GM18499 (cell line): ENCODE measurements at regions not wholly inside any gene's neighbourhood (a gene's known extent, or its start where the extent isn't known, plus 50 kb on each side); places are given as distances from the start of the nearest gene placed in this dataset.
"Not testable (repeated sequence)": the region's sequence is repeated elsewhere in the genome, so short reads cannot be mapped to it uniquely, and the experiment has no call there.

Source experiments
- ATAC-seq: cut with Tn5 transposase; IDR thresholded peaks from one replicate; pipeline ENCODE4 v1.9.1; 2021; ENCODE audit warnings: moderate number of reproducible peaks; ENCODE audit not compliant: insufficient read depth, unreplicated experiment

DNA sequence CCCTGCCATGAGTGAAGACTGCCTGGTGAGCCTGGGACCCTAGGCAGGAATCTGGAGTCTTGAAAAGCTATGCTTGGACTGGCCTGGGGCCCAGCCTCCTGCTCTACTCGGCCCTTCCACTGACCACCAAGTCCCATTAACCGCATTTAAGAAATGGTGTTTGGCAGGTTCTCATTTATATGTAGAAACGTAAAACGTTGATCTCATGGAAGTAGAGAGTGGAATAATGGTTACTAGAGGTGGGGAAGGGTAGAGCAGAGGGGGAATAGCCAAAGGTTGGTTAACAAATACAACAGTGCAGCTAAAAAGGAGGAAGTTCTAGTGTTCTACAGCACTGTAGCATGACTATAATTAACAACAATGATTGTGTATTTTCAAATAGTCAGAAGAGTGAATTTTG lies 72.9 kb upstream of the EED start:
- ATAC-seq, result no peak

GRCh38 chr11:86167499-86168164 lies 76.9 kb upstream of the EED start:
- ATAC-seq, result no peak

- not testable (repeated sequence) for ATAC-seq
Observed at GRCh38 chr11:86166287-86166686, 78.3 kb upstream of the EED start.

GRCh38 chr11:86164106-86164505 lies 80.4 kb upstream of the EED start:
- ATAC-seq, result no peak

- ATAC-seq, result not testable (repeated sequence)
Observed at GRCh38 chr11:86163221-86163876, 81.2 kb upstream of the EED start.

DNA sequence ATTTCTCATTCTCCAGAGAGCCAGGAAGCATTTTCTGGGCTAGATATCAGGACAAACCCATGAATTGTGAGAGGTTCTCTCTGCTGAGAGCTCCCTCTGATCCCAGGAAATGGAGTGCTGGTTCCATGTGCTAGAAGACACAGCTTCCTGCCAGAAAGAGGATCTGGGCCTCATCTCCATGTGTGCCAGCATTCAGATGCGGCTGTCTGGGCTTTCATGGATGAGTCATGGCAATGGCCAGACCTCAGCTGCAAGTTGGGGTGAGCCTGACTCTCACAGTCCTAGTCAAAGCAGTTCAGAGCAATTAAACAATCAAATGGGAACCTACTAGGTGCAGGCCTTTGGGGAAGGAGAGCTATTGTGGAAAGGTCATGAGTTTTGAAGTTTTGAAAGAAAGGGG lies 82.3 kb upstream of the EED start:
- no peak for ATAC-seq

DNA sequence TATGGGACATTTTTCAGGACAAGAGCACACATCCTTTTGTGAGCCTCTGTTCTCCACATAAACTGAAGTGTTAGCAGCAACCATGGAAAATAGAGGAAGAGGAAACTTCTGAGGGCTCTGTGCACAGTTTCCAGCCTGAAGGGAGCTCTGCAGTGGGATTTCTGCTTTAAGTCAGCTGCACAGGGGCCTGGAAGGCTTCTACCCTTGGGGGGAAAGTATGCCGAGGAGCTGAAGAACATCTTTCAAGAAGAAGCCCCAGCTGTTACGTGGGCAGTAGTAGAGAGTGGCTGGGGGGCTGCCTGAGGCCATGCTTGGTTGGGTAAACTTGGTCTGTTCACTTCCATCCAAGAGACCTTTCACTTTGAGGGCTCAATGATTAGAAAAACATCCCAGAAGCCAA lies 82.7 kb upstream of the EED start:
- ATAC-seq, result no peak

DNA sequence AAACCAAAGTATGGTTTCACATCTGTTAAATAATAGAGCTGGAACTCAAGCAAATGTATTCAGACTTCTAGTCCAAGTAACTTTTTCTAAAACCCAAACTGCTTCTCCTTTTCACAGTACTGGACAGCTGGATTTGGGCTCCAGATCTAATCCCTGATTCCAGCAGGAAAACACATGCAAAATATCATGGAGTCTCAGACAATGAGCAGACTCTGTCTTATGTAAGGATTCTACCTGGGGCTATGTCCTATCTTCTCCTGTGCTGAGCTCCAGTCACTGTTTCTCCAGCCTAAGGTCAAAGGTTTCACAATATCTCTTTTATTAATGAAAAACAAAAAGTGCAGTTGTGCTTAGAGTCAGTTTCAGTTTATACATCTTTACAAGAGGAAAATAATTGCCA lies 83.2 kb upstream of the EED start:
- ATAC-seq, result no peak

GRCh38 chr11:86160541-86161149 lies 83.9 kb upstream of the EED start:
- ATAC-seq, result no peak

DNA sequence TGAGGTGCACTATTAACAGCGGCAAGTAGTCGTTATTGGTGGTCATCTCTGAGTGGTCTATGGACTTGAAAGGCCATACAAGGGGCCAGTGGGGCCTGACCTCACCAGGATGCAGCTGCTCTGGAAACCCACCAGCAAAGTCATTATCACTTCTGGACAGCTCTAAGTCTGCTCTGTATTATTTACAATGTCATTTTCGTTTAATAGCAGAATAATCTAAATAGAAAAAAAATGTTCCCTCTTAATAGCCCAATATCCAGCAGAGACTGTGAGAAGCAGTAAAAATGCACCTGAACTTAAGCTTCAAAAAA lies 85.0 kb upstream of the EED start:
- ATAC-seq, result no peak

- ATAC-seq, result no peak
Observed at GRCh38 chr11:86158704-86159580, 85.6 kb upstream of the EED start.

GRCh38 chr11:86157797-86158378 lies 86.7 kb upstream of the EED start:
- ATAC-seq, result no peak

DNA sequence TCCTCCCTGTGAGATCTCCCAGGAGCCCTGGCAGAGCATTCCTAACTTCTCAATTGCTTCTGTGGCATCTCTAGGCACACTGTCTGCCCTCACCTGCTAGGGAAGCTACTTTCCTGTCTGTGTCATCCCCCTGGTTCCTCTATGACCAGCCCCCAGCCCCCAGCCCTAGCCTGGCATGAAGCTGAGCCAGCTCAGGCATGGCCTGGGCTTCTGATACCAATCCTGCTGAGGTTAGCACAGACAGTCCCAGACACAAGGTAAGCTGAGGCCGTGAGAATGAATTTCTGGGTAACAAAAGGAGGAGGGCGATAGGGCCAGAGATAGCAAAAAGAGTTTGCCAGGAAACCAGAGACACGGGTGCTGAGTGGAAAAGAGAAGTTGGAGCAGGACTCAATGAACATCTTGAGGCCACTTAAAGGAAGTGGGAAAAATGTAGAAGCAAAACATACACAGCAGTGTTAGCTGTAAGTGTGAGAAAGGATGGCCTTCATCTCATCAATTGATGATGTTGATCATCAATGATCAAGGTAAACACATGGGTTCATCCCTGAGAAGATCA lies 87.6 kb upstream of the PICALM start:
- no peak for ATAC-seq

GRCh38 chr11:86155200-86155844 lies 86.4 kb upstream of the PICALM start:
- ATAC-seq, result no peak

GRCh38 chr11:86153439-86153838 lies 84.6 kb upstream of the PICALM start:
- no peak for ATAC-seq

DNA sequence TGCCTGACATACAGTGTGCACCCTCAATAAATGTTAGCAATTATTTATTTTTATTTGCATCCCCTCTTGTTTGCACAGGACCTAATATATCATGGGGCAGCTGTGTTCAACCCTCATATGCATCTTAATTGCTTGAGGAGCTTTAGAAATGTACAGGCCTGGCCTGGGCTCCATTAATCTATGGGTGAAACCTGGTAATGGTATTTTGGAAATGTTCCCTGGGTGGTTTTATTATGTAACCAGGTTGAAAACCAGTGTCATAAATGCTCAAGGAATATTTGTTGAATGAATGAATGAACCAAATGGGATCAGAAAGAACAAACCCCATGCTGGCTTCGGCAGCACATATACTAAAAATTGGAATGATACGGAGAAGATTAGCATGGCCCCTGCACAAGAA lies 84.0 kb upstream of the PICALM start:
- ATAC-seq, result no peak

DNA sequence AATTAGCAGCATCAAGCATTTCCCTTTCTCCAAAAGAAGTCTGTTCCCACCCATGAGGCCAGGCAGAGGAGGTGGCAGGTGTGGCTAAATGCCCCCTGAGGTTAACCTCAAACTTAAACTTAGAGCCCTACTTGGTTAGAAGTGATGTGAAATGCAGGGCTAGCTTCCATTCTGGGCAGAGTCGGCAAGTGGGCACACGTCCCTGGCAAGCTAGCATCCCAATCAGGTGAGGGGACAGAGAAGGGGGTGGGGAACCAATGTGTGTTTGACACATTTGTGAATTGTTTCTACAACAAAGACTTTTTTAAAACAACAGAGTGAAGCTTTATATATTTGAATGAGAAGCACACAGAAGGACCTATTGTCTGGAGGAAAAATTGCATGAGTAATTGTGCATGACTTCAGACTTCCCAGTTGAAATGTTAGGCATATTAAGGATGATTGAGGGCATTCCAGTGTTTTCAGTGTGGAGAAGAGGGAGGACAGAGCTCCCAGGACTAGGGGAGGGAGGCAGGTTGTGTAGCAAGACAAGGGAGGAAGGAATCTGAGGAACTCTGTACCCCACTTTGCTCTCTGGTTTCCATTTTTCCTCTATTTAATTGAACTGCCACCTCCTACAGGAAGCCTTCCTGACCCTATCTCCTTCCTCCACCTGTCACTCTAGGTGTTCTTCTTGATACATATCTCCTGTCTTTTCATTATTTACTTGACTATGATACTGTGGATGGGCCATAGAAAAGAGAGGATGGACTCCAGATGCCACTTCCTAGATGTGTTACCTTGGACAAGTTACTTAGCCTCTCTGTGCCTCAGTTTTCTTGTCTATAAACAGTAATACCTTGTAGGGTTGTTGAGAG lies 83.3 kb upstream of the PICALM start:
- no peak for ATAC-seq

DNA sequence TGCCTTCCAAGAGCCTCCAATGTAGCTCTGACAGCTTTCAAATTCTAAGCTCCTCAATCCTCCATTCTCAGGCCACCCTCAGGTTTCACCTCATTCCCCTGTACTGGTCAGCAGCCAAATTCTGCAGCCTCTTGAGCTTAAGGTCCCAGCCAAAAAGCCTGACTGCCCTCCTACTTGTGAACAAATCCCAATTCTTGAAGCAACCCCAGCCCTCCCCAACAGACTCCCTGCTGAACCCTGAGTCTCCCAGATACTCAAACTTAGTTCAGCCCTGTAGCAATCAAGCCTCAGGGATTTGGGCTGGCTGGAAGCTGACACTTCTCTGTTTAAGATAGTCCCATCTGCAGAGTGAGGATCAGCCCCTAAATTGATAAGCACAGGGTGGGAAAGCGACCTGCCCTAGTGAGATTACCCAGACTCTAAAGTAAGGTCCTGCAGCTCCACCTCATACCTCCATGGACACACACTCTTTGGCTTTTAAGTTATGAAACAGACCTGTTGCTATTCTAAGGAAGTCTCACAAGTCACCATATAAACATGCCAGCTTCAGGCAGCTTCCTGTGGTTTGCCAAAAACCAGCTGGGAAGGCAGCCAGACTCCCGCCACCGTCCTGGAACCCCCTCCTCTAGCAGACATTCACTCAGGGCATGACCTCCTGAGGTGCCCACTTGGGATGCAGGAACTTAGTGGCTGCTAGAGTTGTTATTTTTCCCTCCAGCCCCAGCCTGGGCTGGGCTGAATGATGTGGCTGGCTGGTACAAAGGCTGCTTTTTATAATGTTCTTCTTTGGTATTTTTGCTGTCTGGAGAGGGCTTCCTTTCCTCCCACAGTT lies 82.5 kb upstream of the PICALM start:
- no peak for ATAC-seq
